Right atrium auricular region (tissue), 2 donors: ENCODE measurements at regions not wholly inside any gene's neighbourhood (a gene's known extent, or its start where the extent isn't known, plus 50 kb on each side); places are given as distances from the start of the nearest gene placed in this dataset.

Experiments used
- DNase-seq: peaks from one replicate; pipeline ENCODE4 v3.0.0-alpha.2; 2019; ENCODE audit warnings: low spot score
- H3K27ac ChIP-seq, 2 donors: fragments of 200-600 bp; sonication (generic); 1 replicate in 1 of 2; 2 replicates in 1 of 2; pipeline ENCODE4 v1.5.1; 2016 to 2019
- H3K27me3 ChIP-seq, 2 donors: fragments of 200-600 bp; sonication (generic); one replicate each; pipeline versions ENCODE4 v1.5.1 to v1.6.0; 2017 to 2019
- H3K36me3 ChIP-seq: fragments of 200-600 bp; sonication (generic); one replicate; pipeline ENCODE4 v1.5.1; 2016
- H3K4me1 ChIP-seq, 2 donors: fragments of 200-600 bp; sonication (generic); one replicate each; pipeline versions ENCODE4 v1.5.1 to v1.6.0; 2017 to 2019
- H3K4me3 ChIP-seq, 2 donors: fragments of 200-600 bp; sonication (generic); 1 replicate in 1 of 2; 2 replicates in 1 of 2; pipeline ENCODE4 v1.5.1; 2017 to 2019; ENCODE audit warnings: mild to moderate bottlenecking in 1 of 2, moderate library complexity in 1 of 2
- H3K9me3 ChIP-seq, 2 donors: fragments of 200-600 bp; sonication (generic); one replicate each; pipeline ENCODE4 v1.5.1; 2019
- TF ChIP-seq, protein P1 (sequence below), 2 donors: fragments of 200-600 bp; sonication (generic); IDR thresholded peaks; one replicate each; pipeline ENCODE4 v1.5.1; 2019; ENCODE audit warnings: antibody characterized with exemption in 2 of 2

DNA sequence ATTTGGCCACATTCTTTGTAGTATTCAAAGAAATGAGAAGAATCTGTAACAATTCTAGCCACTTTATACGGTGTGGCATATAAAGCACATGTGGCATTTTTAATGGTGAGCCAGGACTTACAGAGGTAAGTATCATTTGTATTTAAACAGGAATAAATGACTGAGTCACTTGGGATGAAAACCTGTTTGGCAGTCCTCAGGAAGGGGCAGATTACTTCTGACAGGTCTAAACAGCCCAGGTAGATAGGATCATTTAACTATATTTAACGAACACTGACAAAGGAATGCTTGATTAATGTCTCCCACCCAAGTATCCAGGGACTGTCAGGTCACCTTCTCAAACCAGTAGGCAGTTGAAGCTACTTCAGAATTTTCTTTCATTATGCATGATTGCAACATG lies 241.5 kb upstream of the SATB1 start:
- no peaks in the 10 kb centered on the region for H3K9me3 ChIP-seq
- H3K4me1 ChIP-seq: no peaks in the 10 kb centered on the region
- no peak overlapping the region for H3K27ac ChIP-seq
- H3K4me3 ChIP-seq: no peak overlapping the region
- TF ChIP-seq, protein P1, sequence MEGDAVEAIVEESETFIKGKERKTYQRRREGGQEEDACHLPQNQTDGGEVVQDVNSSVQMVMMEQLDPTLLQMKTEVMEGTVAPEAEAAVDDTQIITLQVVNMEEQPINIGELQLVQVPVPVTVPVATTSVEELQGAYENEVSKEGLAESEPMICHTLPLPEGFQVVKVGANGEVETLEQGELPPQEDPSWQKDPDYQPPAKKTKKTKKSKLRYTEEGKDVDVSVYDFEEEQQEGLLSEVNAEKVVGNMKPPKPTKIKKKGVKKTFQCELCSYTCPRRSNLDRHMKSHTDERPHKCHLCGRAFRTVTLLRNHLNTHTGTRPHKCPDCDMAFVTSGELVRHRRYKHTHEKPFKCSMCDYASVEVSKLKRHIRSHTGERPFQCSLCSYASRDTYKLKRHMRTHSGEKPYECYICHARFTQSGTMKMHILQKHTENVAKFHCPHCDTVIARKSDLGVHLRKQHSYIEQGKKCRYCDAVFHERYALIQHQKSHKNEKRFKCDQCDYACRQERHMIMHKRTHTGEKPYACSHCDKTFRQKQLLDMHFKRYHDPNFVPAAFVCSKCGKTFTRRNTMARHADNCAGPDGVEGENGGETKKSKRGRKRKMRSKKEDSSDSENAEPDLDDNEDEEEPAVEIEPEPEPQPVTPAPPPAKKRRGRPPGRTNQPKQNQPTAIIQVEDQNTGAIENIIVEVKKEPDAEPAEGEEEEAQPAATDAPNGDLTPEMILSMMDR (IDR thresholded peaks at IDR 0.05): no peak
- H3K36me3 ChIP-seq: no peaks in the 10 kb centered on the region
- no peaks in the 10 kb centered on the region for H3K27me3 ChIP-seq
- no peak for DNase-seq

DNA sequence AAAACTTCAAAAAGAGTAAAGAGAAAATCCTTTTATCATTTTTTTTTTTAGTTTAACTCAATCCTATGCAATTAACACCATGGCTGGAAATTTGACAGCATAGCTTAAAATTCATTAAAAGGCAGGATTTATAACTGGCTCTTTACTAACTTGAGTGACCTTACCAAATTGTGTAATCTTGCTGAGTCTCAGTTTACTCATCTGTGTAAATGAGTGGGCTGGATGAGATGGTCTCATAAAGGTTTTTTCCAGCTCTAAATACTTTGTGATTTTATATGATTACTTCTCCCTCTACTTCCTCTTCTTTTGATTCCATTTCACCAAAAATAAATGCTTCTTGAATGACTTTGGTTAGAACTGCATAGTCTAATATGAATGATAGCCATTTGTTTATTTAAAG lies 234.9 kb upstream of the SATB1 start:
- H3K36me3 ChIP-seq: no peaks in the 10 kb centered on the region
- no peaks in the 10 kb centered on the region for H3K4me1 ChIP-seq
- H3K9me3 ChIP-seq: no peaks in the 10 kb centered on the region
- H3K27me3 ChIP-seq: no peaks in the 10 kb centered on the region
- TF ChIP-seq, protein P1 (IDR thresholded peaks at IDR 0.05): no peak
- H3K4me3 ChIP-seq: no peak overlapping the region
- H3K27ac ChIP-seq: no peak overlapping the region
- DNase-seq: no peak

DNA sequence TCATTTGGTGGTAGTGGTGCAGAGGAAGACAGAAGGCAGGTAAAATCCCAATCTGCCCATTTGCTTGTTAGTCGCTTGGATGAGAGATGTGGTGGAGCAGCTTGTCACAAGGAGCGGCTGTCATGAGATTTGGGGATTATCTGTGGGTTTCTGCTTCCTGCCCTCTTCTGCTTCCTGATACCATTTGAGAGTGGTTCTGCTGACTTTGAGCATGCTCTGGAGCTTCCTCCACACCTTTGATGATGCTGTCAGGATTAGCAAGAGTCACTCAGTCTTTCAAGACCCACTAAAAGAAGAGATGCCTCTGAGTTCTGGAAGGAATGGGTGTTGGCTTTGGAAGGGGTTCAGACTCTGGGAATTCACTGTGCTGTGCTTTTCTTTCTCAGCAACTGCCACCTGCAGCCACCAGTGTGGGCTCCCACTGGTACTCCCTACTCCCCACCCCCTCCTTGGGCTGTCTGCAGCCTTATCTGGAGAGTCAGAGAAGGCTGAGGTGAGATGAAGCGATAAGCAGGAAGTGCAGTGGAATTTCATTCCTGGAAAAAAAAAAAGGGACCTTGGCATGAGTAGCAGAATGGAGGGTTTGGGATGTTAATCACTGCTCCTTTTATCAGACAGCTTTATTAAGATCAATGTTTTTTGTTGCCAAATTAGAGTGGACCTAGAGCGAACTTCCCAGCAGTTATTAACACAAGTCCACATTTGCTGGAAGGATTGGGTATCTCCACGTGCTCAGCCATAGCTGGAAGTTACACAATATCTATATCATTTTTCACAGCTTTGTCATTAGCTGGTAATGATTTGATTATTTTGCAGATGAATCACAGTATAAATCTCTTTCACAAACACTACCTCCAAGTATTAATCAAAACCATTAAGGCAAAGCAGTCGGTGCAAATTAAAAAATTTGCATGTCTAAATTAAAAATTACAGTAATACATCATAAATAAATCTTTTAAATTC lies 233.0 kb upstream of the SATB1 start:
- H3K36me3 ChIP-seq: no peaks in the 10 kb centered on the region
- H3K27me3 ChIP-seq: no peaks in the 10 kb centered on the region
- no peaks in the 10 kb centered on the region for H3K4me1 ChIP-seq
- DNase-seq: no peak
- no peaks in the 10 kb centered on the region for H3K9me3 ChIP-seq
- TF ChIP-seq, protein P1 (IDR thresholded peaks at IDR 0.05): no peak
- no peak overlapping the region for H3K27ac ChIP-seq
- no peak overlapping the region for H3K4me3 ChIP-seq

DNA sequence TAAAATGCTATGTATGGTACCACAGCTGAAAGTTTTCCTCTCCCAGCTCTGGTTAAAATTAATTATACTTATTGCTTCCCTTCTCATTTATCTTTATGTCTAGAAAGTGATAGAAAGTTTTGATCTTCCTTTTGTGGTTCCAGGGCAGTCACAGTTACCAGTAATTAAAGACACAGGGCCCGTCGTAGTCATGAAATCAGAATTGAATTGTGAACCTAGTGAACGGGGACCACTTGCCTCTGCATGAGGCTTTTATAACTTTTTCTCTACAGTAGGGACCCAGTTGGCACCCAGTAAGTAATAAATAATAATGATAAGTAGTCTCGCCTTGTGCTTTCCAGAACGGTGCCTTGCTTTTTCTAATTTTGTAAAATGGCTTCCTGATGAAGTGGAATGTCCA lies 231.7 kb upstream of the SATB1 start:
- Histone ChIP-seq H3K27me3 (no peaks in the 10 kb centered on the region), H3K4me1 (no peaks in the 10 kb centered on the region), H3K27ac (no peak overlapping the region), H3K9me3 (no peaks in the 10 kb centered on the region), H3K36me3 (no peaks in the 10 kb centered on the region), H3K4me3 (no peak overlapping the region)
- TF ChIP-seq, protein P1 (IDR thresholded peaks at IDR 0.05): no peak
- no peak for DNase-seq

DNA sequence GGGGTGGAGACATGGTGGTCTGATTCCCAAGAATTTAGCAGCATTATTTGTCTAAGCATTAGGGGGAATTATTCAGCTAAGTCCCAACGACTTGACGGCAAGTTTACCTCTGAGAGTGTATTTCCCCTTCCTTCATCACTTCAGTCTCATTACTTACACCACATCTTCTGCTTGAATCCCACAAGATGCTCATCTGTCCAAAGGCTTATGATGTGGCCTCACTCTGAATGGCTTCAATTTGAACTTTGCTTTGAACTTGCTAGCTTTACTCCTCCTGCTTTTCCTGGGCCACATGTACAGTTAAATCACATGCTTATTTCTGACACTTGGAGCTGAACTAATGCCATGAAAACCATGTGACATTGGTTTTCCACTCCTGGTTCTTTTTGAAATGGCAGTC lies 231.3 kb upstream of the SATB1 start:
- H3K27ac ChIP-seq: no peak overlapping the region
- no peak for DNase-seq
- no peak overlapping the region for H3K4me3 ChIP-seq
- no peaks in the 10 kb centered on the region for H3K4me1 ChIP-seq
- H3K36me3 ChIP-seq: no peaks in the 10 kb centered on the region
- TF ChIP-seq, protein P1 (IDR thresholded peaks at IDR 0.05): no peak
- no peaks in the 10 kb centered on the region for H3K9me3 ChIP-seq
- H3K27me3 ChIP-seq: no peaks in the 10 kb centered on the region
